CD1c-positive myeloid dendritic cell (primary cell): ENCODE measurements at regions not wholly inside any gene's neighbourhood (a gene's known extent, or its start where the extent isn't known, plus 50 kb on each side); places are given as distances from the start of the nearest gene placed in this dataset.
"Not testable (repeated sequence)": the region's sequence is repeated elsewhere in the genome, so short reads cannot be mapped to it uniquely, and the experiment has no call there.

ENCODE experiments used
- DNase-seq: peaks from one replicate; pipeline ENCODE4 v3.0.0-alpha.2; 2016; ENCODE audit errors: extremely low spot score

DNA sequence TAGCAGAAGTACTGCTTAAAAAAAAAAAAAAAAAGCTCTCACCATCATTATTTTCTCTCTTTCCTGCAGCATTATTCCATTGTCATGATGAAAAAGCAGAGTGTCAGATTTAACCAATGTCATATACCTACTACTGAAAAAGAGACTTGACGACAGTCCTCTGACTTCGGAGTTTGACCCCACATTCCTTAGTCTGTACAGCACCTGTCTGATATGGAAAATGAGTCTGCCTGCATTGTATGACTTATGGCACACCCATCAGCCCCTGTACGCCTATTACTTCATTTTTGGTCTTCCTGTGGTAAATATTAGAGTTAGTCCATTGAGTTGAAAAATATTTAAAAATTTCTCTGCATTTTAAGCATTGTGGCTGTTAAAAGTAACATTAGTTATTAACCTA is 54.5 kb upstream of the NOX4 start:
- DNase-seq, result no peak

DNA sequence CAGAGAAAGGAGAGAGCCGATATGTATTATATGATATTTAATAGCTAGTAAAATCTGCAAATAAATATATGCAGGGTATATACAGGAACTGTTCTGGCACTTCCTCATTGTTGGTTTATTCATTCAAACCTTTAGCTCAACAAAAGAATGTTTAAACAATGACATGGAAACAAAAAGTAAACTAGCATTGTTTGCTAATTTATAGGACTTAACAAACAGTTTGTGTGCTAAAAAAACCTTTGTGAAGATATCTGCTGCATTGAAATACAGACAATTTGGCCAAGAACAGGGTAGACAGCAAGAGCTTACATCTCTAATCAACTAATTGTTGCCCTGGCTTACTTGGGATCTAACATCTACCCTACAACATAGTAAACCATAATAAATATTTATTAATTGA is 64.6 kb upstream of the NOX4 start:
- DNase-seq, result not testable (repeated sequence)

DNA sequence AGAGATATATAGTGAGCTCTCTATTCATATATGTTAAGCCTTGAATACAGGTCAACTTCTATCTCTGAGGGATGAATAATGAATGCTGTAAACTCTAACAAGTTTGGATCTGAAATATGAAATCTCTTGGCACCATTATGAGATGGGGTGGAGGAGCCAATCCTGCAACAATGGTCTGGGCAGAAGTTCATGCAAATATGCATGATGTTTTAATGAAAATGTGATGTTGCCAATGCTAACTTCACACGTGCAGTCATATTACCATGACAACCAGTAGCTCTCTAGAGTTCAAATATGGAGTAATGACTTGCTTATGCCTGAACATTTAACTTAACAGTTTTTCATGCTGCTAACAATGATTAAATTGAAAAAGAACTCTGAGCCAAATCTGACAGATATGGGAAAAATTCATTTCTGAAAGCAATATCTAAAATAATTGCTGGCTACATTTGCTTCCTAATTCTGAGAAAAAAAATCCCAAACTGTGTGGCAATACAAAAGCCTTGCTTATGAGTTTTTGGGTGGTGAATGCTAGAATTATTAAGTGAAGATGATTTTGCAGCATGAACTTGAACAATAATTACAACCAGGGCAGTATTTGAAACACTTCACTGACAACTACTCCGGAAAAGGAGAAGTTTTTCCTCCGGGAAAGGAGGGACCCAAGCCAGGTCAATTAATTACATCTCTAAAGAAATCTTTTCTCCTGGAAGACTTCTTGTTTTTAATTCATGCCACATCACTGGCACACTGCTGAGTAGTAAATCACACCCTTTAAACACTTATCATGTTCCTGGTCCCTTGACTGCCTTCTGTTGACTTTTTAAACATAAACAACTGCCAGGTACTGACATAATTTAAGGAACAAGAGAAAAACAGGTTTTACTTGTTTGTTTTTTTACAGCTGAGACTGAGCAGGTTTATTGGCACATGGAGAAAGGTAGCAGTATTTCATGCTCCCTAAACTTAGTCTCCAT is 65.8 kb upstream of the NOX4 start:
- not testable (repeated sequence) for DNase-seq

DNA sequence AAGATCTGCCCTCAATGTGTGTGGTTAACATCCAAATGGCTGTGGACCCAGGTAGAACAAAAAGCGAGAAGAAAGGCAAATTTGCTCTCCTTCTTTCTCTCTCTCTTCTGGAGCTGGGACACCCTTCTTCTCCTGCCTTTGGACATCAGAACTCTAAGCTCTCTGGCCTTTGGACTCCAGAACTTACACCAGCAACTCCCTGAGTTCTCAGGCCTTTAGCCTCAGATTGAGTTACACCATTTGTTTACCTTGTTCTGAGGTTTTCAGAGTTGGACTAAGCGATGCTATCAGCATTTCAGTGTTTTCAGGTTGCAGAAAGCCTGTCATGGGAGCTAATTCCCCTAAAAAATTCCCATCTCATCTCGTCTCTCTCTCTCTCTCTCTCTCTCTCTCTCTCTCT is 69.4 kb upstream of the NOX4 start:
- not testable (repeated sequence) for DNase-seq

DNA sequence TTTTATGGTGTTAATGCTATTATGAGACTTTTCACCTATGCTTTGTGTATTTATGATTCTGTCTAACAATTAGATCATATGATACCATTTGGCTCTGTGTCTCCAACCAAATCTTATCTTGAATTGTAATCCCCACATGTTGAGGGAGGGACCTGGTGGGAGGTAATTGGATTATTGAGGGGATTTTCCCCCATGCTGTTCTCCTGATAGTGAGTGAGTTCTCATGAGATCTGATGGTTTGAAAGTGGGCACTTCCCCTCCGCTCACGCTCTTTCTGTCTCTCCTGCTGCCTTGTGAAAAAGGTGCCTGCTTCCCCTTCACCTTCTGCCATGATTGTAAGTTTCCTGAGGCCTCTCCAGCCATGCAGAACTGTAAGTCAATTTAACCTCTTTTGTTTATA is 71.6 kb upstream of the NOX4 start:
- DNase-seq, result not testable (repeated sequence)

DNA sequence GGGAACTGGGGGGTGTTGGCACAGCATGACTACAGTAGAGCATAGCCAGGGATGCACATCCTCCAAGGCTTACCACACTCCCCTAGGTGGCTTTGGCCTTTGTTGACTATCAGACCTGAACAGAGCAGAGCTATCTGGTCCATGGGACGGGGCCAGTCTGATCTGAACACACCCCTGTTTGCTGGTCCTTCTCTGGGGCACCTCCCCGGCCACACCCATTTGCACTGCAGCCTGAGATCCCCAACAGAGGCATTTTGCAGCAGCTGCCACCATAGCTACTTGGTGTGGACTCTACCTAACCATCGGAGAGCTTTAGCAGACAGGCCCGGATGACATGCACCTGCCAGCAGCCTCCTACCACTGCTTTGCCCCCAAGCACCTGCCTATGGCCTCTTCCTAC is 75.8 kb upstream of the NOX4 start:
- no peak for DNase-seq

DNA sequence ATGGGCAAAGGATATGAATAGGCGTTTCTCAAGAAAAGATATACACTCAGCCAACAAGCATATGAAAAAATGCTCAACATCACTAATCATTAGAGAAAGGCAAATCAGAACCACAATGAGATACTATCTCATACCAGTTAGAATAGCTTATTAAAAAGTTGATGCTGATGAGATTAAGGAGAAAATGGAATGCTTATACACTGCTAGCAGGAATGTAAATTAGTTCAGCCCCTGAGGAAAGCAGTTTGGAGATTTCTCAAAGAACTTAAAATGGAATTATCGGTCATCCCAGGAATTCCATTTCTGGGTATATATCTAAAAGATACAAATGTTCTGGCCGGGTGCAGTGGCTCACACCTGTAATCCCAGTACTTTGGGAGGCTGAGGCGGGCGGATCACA is 78.2 kb upstream of the NOX4 start:
- DNase-seq, result not testable (repeated sequence)

DNA sequence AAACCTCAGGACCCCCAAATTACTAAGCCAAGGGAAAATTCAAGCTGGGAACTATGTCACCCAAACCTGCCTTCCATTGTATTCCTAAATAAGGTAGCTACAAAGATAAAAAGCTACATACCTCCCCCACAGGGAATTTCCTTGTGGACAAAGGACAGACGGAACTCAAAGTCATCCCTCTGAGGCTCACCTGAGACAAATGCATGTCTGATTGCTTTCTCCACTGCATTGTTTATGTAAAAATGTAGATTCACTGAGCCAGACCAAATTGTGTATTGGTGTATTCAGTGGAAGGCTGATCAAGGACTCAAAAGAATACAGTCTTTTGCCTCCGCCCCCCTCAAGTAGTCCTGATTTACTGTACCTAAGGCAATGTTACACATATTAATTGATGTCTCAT is 80.5 kb upstream of the NOX4 start:
- not testable (repeated sequence) for DNase-seq

DNA sequence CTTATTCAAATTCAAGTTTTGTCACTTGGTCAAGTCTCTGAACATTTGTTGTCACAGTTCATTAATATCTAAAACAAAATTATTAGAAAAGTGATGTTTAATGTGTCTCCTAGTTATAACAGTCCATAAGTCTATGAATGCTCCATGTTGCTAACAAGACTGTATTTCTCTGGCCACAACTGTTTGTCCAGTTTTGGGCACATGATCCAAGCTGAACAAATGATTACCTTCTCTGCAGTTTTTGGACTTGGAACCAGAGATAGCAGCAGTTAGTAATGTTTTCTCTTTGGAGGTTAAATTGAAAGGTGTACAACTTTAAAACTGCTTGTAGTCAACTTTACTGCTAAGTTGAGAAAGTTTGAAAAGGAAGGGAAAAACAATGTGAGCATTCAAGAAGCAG is 84.7 kb upstream of the NOX4 start:
- not testable (repeated sequence) for DNase-seq

DNA sequence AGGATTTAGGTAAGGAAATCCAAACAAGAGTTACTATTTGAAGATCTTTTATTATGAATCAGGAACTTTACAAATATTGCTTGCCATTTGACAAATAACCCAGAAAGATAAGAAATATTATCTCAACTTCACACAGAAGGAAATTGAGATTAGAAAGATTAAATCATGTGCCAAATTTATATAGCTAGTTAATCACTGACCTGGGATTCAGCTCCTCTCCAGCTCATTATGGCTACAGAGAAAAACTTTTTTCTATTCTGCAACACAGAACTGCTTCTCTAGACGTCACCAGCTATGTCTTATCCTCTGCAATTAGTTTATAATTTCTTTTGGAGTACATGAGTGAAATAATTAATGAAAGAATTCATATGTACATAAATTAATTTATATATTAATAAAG is 86.3 kb upstream of the NOX4 start:
- not testable (repeated sequence) for DNase-seq

DNA sequence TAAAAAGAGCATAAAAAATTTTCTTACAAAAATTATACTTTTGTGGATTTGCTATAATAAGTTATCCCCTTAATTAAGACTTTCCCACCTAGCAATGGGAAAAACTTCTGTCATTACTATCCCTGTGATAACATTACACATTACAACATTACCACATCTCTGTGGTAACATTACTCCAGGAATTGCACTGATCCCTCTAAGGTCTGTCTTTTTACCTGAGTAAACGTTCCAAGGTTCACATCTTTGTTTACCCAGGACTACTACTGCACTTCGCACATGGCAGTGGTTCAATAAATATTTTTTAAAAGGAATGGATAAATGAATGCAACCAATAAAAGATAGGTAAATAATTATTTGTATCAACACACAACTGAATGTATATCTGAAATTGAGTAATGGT is 92.4 kb upstream of the NOX4 start:
- no peak for DNase-seq

DNA sequence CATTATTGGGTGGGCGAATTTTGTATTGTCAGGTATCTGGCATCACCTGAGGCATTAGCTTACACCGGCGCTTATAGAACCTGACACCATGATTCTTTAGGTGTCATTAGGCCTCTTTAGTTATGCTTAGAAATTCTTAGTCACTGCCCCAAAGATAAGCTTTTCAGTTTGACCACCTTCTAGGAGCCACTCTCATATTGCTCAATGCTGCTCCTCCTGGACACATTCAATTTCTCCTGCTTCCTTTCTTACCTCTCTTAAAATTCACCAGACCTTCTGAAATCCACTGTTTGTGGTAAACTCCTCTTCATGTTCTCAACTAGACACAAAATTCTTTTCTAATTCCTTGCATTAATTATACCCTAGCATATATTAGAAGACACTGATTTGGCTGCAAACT is 93.9 kb upstream of the NOX4 start:
- not testable (repeated sequence) for DNase-seq

DNA sequence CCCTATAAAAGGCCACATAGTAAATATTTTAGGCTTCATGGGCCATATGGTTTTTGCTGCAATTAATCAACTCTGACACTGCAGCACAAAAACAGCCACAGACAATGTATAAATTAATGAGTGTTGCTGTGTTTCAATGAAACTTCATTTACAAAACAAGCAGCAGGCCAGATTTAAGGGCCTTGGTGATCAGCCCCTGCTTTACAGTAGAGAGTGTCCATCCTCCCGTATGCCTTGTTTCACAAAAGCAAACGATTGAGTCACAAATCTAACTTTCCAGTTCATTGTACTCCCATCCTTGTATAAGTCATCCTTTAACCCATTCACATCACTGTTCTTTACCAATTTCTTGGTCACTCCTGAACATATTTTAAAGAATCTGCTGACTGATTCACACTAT is 94.3 kb upstream of the NOX4 start:
- DNase-seq, result not testable (repeated sequence)

DNA sequence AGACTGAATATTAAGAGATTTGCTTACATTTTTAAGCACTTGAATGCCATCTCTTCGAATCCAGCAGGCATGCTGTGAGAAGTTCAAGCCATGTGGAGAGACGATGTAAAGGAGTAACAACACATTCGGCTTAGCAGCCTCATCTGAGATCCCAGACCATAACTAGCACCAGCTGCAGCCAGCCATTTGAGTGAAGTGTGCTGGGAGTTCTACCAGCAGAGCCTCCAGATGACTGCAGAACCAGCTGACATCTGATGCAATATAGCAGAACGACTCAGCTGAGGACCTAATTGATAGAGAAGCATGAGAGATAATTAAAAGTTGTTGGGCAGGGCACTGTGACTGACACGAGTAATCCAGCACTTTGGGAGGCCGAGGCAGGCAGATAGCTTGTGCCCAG is 98.2 kb upstream of the NOX4 start:
- not testable (repeated sequence) for DNase-seq

DNA sequence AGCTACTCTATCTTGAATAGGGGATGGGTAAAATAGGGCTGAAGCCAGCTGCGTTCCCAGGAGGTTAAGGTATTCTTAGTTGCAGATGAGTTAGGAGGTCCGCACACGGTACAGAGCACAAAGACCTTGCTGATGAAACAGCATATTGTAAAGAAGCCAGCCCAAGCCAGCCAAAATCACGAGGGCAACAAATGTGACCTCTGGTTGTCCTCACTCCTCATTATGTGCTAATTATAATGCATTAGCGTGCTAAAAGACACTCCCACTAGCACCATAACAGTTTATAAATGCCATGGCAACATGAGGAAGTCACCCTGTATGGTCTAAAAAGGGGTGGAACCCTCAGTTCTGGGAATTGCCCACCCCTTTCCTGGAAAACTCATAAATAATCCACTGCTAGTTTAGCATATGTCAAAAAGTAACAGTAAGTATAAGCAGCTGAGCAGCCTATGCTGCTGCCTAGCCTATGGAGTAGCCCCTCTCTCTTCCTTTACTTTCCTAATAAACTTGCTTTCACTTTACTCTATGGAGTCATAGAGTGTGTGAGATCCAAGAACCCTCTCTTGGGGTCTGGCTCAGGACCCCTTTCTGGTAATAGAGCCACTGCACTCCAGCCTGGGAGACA is 98.9 kb upstream of the NOX4 start:
- DNase-seq, result not testable (repeated sequence)

DNA sequence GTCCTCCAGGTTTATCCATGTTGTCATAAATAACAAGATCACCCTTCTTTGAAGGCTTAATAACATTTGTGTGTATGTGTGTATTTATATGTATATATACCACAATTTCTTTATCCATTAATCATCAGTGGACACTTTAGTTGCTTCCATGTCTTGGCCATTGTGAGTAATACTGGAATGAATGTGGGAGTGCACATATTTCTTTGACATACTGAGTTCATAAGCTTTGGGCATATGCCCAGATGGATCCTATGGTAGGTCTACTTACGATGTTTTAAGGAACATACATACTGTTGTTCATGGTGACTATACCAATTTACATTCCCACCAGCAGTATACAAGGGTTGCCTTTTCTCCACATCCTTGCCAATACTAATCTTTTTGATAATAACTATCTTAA is 108.8 kb upstream of the TRIM77 start:
- DNase-seq, result not testable (repeated sequence)

DNA sequence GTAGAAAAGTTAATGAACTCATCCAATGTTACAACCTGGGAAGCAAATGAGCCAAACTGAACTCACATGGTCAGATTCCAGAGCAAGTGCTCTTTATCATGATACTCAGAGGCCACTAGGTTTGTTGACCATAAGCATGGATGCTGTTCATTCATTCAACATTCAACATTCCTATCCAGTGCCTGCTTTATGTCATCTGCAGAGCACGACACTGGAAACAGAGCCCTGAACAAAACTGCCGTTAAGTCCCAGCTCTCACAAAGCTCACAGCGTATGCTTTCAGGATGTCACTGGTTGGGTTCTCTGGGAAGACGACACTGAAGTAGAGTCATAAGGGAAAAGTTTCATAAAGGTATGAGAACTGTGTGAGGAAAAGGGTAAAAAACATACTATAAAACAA is 105.8 kb upstream of the TRIM77 start:
- no peak for DNase-seq

DNA sequence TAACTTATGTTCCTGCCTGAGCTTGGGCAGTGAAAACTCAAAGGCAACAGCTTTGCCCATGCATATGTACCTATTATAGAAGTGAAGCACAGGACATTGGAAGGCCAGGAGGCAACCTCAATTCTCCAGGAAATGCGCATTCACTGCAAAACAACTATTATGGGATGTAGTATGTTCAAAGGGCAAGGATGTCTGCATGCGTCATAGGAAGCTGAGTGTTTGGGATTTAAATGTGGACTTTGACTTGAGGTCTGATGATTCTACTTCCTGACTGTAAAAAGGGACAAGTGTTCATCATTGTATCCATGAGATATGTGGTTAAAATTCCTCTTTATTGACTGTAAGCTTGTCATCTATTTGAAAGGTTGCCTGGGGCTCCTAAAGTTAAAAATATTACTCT is 103.3 kb upstream of the TRIM77 start:
- DNase-seq, result not testable (repeated sequence)

DNA sequence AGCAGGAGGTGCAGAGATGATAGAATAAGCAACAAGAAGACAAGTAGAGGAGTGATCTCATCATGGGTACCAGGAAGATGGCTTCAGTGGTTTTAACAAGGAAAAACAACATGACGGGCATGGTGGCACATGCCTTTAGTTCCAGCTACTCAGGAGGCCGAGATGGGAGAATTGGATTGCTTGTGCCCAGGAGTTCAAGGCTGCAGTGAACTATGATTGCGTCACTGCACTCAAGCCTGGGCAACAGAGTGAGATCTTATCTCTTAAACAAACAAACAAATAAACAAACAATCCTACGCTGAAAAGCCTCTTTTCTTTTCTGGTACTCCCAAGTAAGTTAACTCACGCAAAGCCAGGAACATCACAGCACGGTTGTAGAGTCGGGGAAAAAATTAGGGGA is 102.6 kb upstream of the TRIM77 start:
- not testable (repeated sequence) for DNase-seq

DNA sequence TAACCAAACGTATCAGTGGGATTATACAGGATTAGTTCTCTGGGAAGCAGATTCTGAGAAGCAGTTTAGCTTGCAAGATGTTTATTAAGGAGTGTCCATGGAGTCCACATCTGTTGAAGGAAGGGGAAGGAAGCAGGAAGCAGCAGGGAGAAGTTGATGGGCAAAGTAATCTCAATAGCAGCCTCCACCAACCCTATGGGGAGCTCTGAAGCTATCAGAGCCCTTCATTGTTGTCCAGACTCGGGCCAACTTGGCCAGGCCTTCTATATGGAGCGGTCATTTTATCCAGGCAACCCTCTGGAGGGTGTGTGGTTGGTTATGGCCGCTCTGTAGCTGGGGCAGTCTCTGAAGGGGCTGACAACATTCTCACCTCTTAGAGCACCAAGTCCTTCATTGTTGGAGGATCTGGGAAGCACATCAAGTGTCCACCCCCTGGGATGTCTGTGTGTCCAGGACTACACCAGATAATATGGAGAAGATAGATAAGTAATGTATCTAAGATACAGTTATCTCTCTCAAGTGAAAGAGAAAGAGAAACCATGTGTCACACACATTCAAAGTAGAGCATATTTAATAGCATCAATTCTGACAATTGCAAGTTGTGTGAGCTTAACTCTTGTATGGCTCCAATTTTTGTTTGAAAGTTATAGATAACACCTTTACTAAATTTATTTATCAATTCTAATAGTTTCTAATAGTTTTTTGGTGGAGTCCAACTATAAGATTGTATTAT is 101.7 kb upstream of the TRIM77 start:
- no peak for DNase-seq

DNA sequence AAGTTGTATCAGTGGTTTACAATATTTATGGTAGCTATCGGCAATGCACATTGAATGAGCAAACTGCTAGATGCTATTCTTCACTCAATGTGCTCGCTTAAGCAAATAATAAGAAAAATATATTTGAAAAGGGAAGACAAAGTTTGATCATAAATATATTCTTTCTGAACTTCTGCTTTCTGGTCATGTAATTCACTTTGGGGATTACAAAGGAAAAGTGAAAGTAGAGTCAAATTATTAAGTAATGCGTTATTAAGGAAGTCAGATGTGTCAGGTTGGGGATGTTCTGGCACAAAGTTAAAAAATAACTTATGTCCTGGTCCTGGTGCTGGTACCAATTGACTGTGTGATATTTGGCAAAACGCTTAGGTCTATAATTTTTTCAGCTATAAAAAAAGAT is 98.0 kb upstream of the TRIM77 start:
- peak; percentile 43 for DNase-seq

DNA sequence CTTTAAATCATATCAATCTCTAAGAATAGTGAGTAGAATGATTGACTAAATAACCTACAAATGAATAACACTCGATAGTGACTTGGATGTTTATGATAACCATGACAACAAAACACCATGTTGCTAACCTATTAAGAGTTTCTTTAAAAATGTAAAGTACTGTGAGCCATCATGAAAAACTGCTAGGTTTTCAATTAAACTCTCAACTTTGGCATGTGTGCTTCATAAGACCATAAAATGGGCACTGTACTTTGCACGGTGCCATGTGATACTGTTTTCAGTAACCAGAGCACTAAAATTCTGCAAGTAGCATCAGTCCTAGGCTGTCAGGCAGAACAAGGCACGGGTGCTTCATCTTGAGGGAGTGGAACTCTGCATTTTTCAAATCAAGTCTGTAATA is 96.2 kb upstream of the TRIM77 start:
- no peak for DNase-seq
